ENCODE measurements at regions not wholly inside any gene's neighbourhood (a gene's known extent, or its start where the extent isn't known, plus 50 kb on each side); places are given as distances from the start of the nearest gene placed in this dataset.
"Not testable (repeated sequence)": the region's sequence is repeated elsewhere in the genome, so short reads cannot be mapped to it uniquely, and the experiment has no call there.

DNA sequence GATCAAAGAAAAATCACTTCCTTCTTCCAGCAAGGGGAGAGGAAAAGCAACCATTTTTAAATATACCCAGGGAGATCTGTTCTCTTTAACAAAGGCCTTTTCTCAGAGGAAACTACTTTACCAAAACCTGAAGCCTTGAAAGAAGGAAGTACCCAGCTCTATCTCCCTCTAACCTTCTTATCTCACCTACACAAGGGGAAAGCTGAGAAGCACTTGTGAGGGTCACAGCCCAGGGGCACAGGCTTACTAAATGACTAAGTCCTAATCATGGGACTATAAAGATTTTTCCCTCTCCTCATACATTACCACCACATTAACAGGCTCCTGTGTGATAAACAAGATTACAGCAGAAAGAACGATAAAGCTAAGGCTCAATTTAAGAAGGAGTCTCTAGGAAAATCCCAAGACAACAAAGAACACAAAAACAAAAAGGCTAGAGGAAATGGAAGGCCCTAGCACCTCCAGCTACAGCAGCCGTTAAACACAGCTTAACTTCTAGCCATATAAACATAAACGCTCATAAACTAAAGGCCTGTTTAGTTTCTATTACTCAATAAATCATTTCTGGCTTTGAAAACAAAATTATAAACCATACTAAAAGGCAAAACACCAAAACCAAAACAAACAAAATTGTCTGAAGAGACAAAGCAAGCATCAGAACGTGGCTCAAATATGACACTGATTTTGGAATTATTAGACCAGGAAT, 284.9 kb upstream of the ECI2 start:
- FAIRE-seq = no peak

GRCh38 chr6:4415549-4415948, 280.2 kb upstream of the ECI2 start:
- no peak for DNase-seq (ENCODE audit: insufficient read length, low spot score)
- no peak for TF ChIP-seq CTCF (IDR thresholded peaks at IDR 0.05; ENCODE audit: insufficient read depth, missing control alignments)
- FAIRE-seq = no peak

More for the DNA sequence above, 284.9 kb upstream of the ECI2 start:
- no peak for DNase-seq (ENCODE audit: insufficient read length, low spot score)
- no peak for TF ChIP-seq CTCF (IDR thresholded peaks at IDR 0.05; ENCODE audit: insufficient read depth, missing control alignments)

- not testable (repeated sequence) for DNase-seq (ENCODE audit: insufficient read length, low spot score); FAIRE-seq
Observed at GRCh38 chr6:4414078-4414477, 278.7 kb upstream of the ECI2 start.

GRCh38 chr6:4413073-4413472, 277.7 kb upstream of the ECI2 start:
- FAIRE-seq (no peak), DNase-seq (ENCODE audit: insufficient read length, low spot score) (no peak)
- TF ChIP-seq CTCF (IDR thresholded peaks at IDR 0.05; ENCODE audit: insufficient read depth, missing control alignments) = no peak

DNA sequence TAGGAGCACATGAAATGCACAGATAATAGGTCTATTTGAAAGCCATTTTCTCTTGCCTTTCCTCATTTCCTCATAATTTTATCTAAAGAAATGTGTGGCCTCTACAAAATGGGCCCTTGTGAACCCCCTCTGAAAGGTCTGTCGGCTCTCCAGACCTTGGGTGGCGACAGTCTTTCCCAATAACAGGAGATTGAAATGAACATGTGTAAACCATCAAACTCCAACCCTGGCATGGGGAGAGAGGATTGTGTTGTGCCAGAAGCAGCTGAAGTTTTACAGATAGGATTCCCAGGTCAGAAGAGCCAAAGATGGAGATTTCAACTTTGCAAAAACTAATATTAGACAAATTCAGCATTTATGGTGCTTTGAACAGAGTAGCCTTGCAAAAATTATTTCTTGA, 277.1 kb upstream of the ECI2 start:
- DNase-seq (ENCODE audit: insufficient read length, low spot score) (no peak), FAIRE-seq (no peak)
- TF ChIP-seq CTCF (IDR thresholded peaks at IDR 0.05; ENCODE audit: insufficient read depth, missing control alignments) = no peak

- TF ChIP-seq CTCF (IDR thresholded peaks at IDR 0.05; ENCODE audit: insufficient read depth, missing control alignments) = no peak
- no peak for DNase-seq (ENCODE audit: insufficient read length, low spot score)
- FAIRE-seq = no peak
Observed at GRCh38 chr6:4412077-4412476, 276.7 kb upstream of the ECI2 start.

- not testable (repeated sequence) for FAIRE-seq; DNase-seq (ENCODE audit: insufficient read length, low spot score)
Observed at GRCh38 chr6:4407710-4408109, 272.3 kb upstream of the ECI2 start.

- TF ChIP-seq CTCF (IDR thresholded peaks at IDR 0.05; ENCODE audit: insufficient read depth, missing control alignments) = no peak
- DNase-seq (ENCODE audit: insufficient read length, low spot score) = no peak
- FAIRE-seq = no peak
Observed at GRCh38 chr6:4405621-4406212, 270.3 kb upstream of the ECI2 start.

Data from D721Med (cell line).